ENCODE measurements at regions not wholly inside any gene's neighbourhood (a gene's known extent, or its start where the extent isn't known, plus 50 kb on each side); places are given as distances from the start of the nearest gene placed in this dataset.

- Mint-ChIP-seq H3K9me3 (no peaks in the 10 kb centered on the region), H3K4me1 (peaks cover 35% of the 10 kb centered on the region), H3K27me3 (ENCODE audit: low read depth) (no peaks in the 10 kb centered on the region), H3K4me3 (no peak overlapping the region), H3K27ac (peak overlapping the region; percentile 16), H3K36me3 (no peaks in the 10 kb centered on the region)
- DNase-seq (ENCODE audit: low spot score in 2 of 2, unreplicated experiment in 2 of 2) = no peak
- TF ChIP-seq CTCF (IDR thresholded peaks at IDR 0.05; ENCODE audit: unreplicated experiment) = no peak
Observed at GRCh38 chr10:4652111-4653010, 173.6 kb upstream of the AKR1E2 start.

GRCh38 chr10:4651404-4652037 lies 174.5 kb upstream of the AKR1E2 start:
- H3K4me3 Mint-ChIP-seq = no peak overlapping the region
- no peak for DNase-seq (ENCODE audit: low spot score in 2 of 2, unreplicated experiment in 2 of 2)
- peaks cover 39% of the 10 kb centered on the region for H3K4me1 Mint-ChIP-seq
- H3K36me3 Mint-ChIP-seq = no peaks in the 10 kb centered on the region
- no peak for TF ChIP-seq CTCF (IDR thresholded peaks at IDR 0.05; ENCODE audit: unreplicated experiment)
- no peaks in the 10 kb centered on the region for H3K27me3 Mint-ChIP-seq (ENCODE audit: low read depth)
- no peak overlapping the region for H3K27ac Mint-ChIP-seq
- H3K9me3 Mint-ChIP-seq = no peaks in the 10 kb centered on the region

- Mint-ChIP-seq H3K9me3 (no peaks in the 10 kb centered on the region), H3K4me3 (no peak overlapping the region), H3K36me3 (no peaks in the 10 kb centered on the region), H3K4me1 (peaks cover 42% of the 10 kb centered on the region), H3K27me3 (ENCODE audit: low read depth) (no peaks in the 10 kb centered on the region), H3K27ac (no peak overlapping the region)
- no peak for TF ChIP-seq CTCF (IDR thresholded peaks at IDR 0.05; ENCODE audit: unreplicated experiment)
- no peak for DNase-seq (ENCODE audit: low spot score in 2 of 2, unreplicated experiment in 2 of 2)
Observed at GRCh38 chr10:4650582-4650981, 175.4 kb upstream of the AKR1E2 start.

- no peaks in the 10 kb centered on the region for H3K36me3 Mint-ChIP-seq
- DNase-seq (ENCODE audit: low spot score in 2 of 2, unreplicated experiment in 2 of 2) = no peak
- H3K9me3 Mint-ChIP-seq = no peaks in the 10 kb centered on the region
- peaks cover 40% of the 10 kb centered on the region for H3K4me1 Mint-ChIP-seq
- TF ChIP-seq CTCF (IDR thresholded peaks at IDR 0.05; ENCODE audit: unreplicated experiment) = no peak
- no peak overlapping the region for H3K4me3 Mint-ChIP-seq
- no peak overlapping the region for H3K27ac Mint-ChIP-seq
- H3K27me3 Mint-ChIP-seq (ENCODE audit: low read depth) = no peaks in the 10 kb centered on the region
Observed at GRCh38 chr10:4649886-4650508, 176.0 kb upstream of the AKR1E2 start.

GRCh38 chr10:4649471-4649870 lies 176.5 kb upstream of the AKR1E2 start:
- Mint-ChIP-seq H3K4me3 (no peak overlapping the region), H3K27ac (no peak overlapping the region), H3K27me3 (ENCODE audit: low read depth) (no peaks in the 10 kb centered on the region), H3K4me1 (peaks cover 39% of the 10 kb centered on the region), H3K9me3 (no peaks in the 10 kb centered on the region), H3K36me3 (no peaks in the 10 kb centered on the region)
- no peak for DNase-seq (ENCODE audit: low spot score in 2 of 2, unreplicated experiment in 2 of 2)
- no peak for TF ChIP-seq CTCF (IDR thresholded peaks at IDR 0.05; ENCODE audit: unreplicated experiment)
